ENCODE measurements at regions not wholly inside any gene's neighbourhood (a gene's known extent, or its start where the extent isn't known, plus 50 kb on each side); places are given as distances from the start of the nearest gene placed in this dataset.
"Not testable (repeated sequence)": the region's sequence is repeated elsewhere in the genome, so short reads cannot be mapped to it uniquely, and the experiment has no call there.

- no peak for DNase-seq (ENCODE audit: extremely low read depth, low read depth, low spot score)
Observed at GRCh38 chr1:189046127-189046526, 1431.5 kb downstream of the BRINP3 start.

GRCh38 chr1:189084811-189085210 lies 1392.9 kb downstream of the BRINP3 start:
- DNase-seq (ENCODE audit: extremely low read depth, low read depth, low spot score), result no peak

- no peak for DNase-seq (ENCODE audit: extremely low read depth, low read depth, low spot score)
Observed at GRCh38 chr1:189103956-189104355, 1373.7 kb downstream of the BRINP3 start.

- no peak for DNase-seq (ENCODE audit: extremely low read depth, low read depth, low spot score)
Observed at GRCh38 chr1:189117072-189117770, 1360.4 kb downstream of the BRINP3 start.

GRCh38 chr1:189121941-189122340 lies 1355.7 kb downstream of the BRINP3 start:
- DNase-seq (ENCODE audit: extremely low read depth, low read depth, low spot score), result no peak

GRCh38 chr1:189125694-189126093 lies 1352.0 kb downstream of the BRINP3 start:
- no peak for DNase-seq (ENCODE audit: extremely low read depth, low read depth, low spot score)

GRCh38 chr1:189131576-189131975 lies 1346.1 kb downstream of the BRINP3 start:
- DNase-seq (ENCODE audit: extremely low read depth, low read depth, low spot score), result no peak

GRCh38 chr1:189139748-189140147 lies 1337.9 kb downstream of the BRINP3 start:
- not testable (repeated sequence) for DNase-seq (ENCODE audit: extremely low read depth, low read depth, low spot score)

- no peak for DNase-seq (ENCODE audit: extremely low read depth, low read depth, low spot score)
Observed at GRCh38 chr1:189141056-189141455, 1336.6 kb downstream of the BRINP3 start.

- DNase-seq (ENCODE audit: extremely low read depth, low read depth, low spot score), result no peak
Observed at GRCh38 chr1:189149547-189150375, 1327.9 kb downstream of the BRINP3 start.

- no peak for DNase-seq (ENCODE audit: extremely low read depth, low read depth, low spot score)
Observed at GRCh38 chr1:189150624-189151023, 1327.0 kb downstream of the BRINP3 start.

- no peak for DNase-seq (ENCODE audit: extremely low read depth, low read depth, low spot score)
Observed at GRCh38 chr1:189151361-189151760, 1326.3 kb downstream of the BRINP3 start.

GRCh38 chr1:189152685-189153084 lies 1325.0 kb downstream of the BRINP3 start:
- DNase-seq (ENCODE audit: extremely low read depth, low read depth, low spot score), result no peak

- DNase-seq (ENCODE audit: extremely low read depth, low read depth, low spot score), result no peak
Observed at GRCh38 chr1:189158155-189158554, 1319.5 kb downstream of the BRINP3 start.

- no peak for DNase-seq (ENCODE audit: extremely low read depth, low read depth, low spot score)
Observed at GRCh38 chr1:189175889-189176288, 1301.8 kb downstream of the BRINP3 start.

- DNase-seq (ENCODE audit: extremely low read depth, low read depth, low spot score), result no peak
Observed at GRCh38 chr1:189180057-189180456, 1297.6 kb downstream of the BRINP3 start.

- DNase-seq (ENCODE audit: extremely low read depth, low read depth, low spot score), result no peak
Observed at GRCh38 chr1:189185097-189185496, 1292.6 kb downstream of the BRINP3 start.

GRCh38 chr1:189192741-189193520 lies 1284.7 kb downstream of the BRINP3 start:
- DNase-seq (ENCODE audit: extremely low read depth, low read depth, low spot score), result no peak

- DNase-seq (ENCODE audit: extremely low read depth, low read depth, low spot score), result no peak
Observed at GRCh38 chr1:189205863-189206262, 1271.8 kb downstream of the BRINP3 start.

- DNase-seq (ENCODE audit: extremely low read depth, low read depth, low spot score), result no peak
Observed at GRCh38 chr1:189206617-189207016, 1271.0 kb downstream of the BRINP3 start.

GRCh38 chr1:189211742-189212141 lies 1265.9 kb downstream of the BRINP3 start:
- no peak for DNase-seq (ENCODE audit: extremely low read depth, low read depth, low spot score)
